HL-60 (cell line): ENCODE measurements at regions not wholly inside any gene's neighbourhood (a gene's known extent, or its start where the extent isn't known, plus 50 kb on each side); places are given as distances from the start of the nearest gene placed in this dataset.
"Not testable (repeated sequence)": the region's sequence is repeated elsewhere in the genome, so short reads cannot be mapped to it uniquely, and the experiment has no call there.

Source experiments
- POLR2AphosphoS5 ChIP-seq: IDR thresholded peaks from 2 replicates; pipeline ENCODE4 v1.6.1; 2012; ENCODE audit warnings: low read depth
- SPI1 ChIP-seq: IDR thresholded peaks from 2 replicates; pipeline ENCODE4 v1.6.1; 2012; ENCODE audit warnings: low read depth, mild to moderate bottlenecking, borderline replicate concordance
- TF ChIP-seq, protein P1 (sequence below): IDR thresholded peaks from one replicate; pipeline ENCODE4 v1.5.1; 2011; ENCODE audit warnings: low read length, control low read depth, inconsistent platforms; ENCODE audit not compliant: insufficient read depth
- TF ChIP-seq, protein P2 (sequence below): IDR thresholded peaks from 2 replicates; pipeline ENCODE4 v1.6.1; 2012; ENCODE audit warnings: low read depth; ENCODE audit not compliant: insufficient replicate concordance

DNA sequence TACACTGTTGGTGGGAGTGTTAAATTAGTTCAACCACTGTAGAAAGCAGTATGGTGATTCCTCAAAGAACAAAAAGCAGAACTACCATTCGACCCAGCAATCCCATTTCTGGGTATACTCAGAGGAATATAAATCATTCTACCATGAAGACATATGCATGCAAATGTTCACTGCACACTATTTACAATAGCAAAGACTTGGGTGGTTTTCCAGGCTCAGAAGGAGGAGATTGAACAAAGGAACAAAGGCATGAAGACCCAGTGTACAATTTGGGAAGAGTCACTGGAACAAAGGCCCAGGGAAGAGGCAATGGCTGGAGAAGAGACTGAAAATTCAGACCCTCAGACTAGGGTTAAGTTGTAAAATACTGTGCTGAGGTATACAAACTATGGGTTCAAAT, 148.5 kb upstream of the NBPF26 start:
- TF ChIP-seq, protein P1, sequence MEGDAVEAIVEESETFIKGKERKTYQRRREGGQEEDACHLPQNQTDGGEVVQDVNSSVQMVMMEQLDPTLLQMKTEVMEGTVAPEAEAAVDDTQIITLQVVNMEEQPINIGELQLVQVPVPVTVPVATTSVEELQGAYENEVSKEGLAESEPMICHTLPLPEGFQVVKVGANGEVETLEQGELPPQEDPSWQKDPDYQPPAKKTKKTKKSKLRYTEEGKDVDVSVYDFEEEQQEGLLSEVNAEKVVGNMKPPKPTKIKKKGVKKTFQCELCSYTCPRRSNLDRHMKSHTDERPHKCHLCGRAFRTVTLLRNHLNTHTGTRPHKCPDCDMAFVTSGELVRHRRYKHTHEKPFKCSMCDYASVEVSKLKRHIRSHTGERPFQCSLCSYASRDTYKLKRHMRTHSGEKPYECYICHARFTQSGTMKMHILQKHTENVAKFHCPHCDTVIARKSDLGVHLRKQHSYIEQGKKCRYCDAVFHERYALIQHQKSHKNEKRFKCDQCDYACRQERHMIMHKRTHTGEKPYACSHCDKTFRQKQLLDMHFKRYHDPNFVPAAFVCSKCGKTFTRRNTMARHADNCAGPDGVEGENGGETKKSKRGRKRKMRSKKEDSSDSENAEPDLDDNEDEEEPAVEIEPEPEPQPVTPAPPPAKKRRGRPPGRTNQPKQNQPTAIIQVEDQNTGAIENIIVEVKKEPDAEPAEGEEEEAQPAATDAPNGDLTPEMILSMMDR: not testable (repeated sequence)
- TF ChIP-seq POLR2AphosphoS5, SPI1: not testable (repeated sequence)
- TF ChIP-seq, protein P2, sequence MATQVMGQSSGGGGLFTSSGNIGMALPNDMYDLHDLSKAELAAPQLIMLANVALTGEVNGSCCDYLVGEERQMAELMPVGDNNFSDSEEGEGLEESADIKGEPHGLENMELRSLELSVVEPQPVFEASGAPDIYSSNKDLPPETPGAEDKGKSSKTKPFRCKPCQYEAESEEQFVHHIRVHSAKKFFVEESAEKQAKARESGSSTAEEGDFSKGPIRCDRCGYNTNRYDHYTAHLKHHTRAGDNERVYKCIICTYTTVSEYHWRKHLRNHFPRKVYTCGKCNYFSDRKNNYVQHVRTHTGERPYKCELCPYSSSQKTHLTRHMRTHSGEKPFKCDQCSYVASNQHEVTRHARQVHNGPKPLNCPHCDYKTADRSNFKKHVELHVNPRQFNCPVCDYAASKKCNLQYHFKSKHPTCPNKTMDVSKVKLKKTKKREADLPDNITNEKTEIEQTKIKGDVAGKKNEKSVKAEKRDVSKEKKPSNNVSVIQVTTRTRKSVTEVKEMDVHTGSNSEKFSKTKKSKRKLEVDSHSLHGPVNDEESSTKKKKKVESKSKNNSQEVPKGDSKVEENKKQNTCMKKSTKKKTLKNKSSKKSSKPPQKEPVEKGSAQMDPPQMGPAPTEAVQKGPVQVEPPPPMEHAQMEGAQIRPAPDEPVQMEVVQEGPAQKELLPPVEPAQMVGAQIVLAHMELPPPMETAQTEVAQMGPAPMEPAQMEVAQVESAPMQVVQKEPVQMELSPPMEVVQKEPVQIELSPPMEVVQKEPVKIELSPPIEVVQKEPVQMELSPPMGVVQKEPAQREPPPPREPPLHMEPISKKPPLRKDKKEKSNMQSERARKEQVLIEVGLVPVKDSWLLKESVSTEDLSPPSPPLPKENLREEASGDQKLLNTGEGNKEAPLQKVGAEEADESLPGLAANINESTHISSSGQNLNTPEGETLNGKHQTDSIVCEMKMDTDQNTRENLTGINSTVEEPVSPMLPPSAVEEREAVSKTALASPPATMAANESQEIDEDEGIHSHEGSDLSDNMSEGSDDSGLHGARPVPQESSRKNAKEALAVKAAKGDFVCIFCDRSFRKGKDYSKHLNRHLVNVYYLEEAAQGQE: not testable (repeated sequence)
